ENCODE measurements at regions not wholly inside any gene's neighbourhood (a gene's known extent, or its start where the extent isn't known, plus 50 kb on each side); places are given as distances from the start of the nearest gene placed in this dataset.

GRCh38 chr3:106018929-106019550, 150.2 kb upstream of the CBLB start (continued):
- TF ChIP-seq MXI1 (IDR thresholded peaks at IDR 0.05; ENCODE audit: low read depth, low read length) (no peak), EP300 (IDR thresholded peaks at IDR 0.05; ENCODE audit: borderline replicate concordance in 1 of 2, low read depth in 1 of 2, low read length in 1 of 2) (no peak), JUND (IDR thresholded peaks at IDR 0.05) (no peak), GATA2 (CRISPR knock-in tag; IDR thresholded peaks at IDR 0.05) (no peak)
- TF ChIP-seq, protein P1, sequence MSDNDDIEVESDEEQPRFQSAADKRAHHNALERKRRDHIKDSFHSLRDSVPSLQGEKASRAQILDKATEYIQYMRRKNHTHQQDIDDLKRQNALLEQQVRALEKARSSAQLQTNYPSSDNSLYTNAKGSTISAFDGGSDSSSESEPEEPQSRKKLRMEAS (IDR thresholded peaks at IDR 0.05; ENCODE audit: low read depth): no peak

- H4K20me1 ChIP-seq (ENCODE audit: insufficient read depth): no peaks in the 10 kb centered on the region
- no peaks in the 10 kb centered on the region; the same call in 1 of the 2 replicates for H3K79me2 ChIP-seq (ENCODE audit: insufficient read depth)
- H3K4me2 ChIP-seq: no peak overlapping the region
- CTCF ChIA-PET: no interaction called here
- peaks cover 8% of the 10 kb centered on the region for H3F3A ChIP-seq (replicated peaks; ENCODE audit: insufficient read depth)
- H3K9me3 ChIP-seq: no peaks in the 10 kb centered on the region
- TF ChIP-seq YY1 (IDR thresholded peaks at IDR 0.05; ENCODE audit: low read depth) (no peak), MEF2A (IDR thresholded peaks at IDR 0.05; ENCODE audit: borderline replicate concordance, low read depth) (no peak), SIN3A (IDR thresholded peaks at IDR 0.05; ENCODE audit: borderline replicate concordance, low read depth, low read length) (no peak), GATA2 (CRISPR knock-in tag; IDR thresholded peaks at IDR 0.05) (no peak)
- TF ChIP-seq, protein P2, sequence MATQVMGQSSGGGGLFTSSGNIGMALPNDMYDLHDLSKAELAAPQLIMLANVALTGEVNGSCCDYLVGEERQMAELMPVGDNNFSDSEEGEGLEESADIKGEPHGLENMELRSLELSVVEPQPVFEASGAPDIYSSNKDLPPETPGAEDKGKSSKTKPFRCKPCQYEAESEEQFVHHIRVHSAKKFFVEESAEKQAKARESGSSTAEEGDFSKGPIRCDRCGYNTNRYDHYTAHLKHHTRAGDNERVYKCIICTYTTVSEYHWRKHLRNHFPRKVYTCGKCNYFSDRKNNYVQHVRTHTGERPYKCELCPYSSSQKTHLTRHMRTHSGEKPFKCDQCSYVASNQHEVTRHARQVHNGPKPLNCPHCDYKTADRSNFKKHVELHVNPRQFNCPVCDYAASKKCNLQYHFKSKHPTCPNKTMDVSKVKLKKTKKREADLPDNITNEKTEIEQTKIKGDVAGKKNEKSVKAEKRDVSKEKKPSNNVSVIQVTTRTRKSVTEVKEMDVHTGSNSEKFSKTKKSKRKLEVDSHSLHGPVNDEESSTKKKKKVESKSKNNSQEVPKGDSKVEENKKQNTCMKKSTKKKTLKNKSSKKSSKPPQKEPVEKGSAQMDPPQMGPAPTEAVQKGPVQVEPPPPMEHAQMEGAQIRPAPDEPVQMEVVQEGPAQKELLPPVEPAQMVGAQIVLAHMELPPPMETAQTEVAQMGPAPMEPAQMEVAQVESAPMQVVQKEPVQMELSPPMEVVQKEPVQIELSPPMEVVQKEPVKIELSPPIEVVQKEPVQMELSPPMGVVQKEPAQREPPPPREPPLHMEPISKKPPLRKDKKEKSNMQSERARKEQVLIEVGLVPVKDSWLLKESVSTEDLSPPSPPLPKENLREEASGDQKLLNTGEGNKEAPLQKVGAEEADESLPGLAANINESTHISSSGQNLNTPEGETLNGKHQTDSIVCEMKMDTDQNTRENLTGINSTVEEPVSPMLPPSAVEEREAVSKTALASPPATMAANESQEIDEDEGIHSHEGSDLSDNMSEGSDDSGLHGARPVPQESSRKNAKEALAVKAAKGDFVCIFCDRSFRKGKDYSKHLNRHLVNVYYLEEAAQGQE (IDR thresholded peaks at IDR 0.05; ENCODE audit: low read depth, low read length): no peak
- TF ChIP-seq, protein P3, sequence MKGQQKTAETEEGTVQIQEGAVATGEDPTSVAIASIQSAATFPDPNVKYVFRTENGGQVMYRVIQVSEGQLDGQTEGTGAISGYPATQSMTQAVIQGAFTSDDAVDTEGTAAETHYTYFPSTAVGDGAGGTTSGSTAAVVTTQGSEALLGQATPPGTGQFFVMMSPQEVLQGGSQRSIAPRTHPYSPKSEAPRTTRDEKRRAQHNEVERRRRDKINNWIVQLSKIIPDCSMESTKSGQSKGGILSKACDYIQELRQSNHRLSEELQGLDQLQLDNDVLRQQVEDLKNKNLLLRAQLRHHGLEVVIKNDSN (IDR thresholded peaks at IDR 0.05; ENCODE audit: borderline replicate concordance, low read depth): no peak
- no peaks in the 10 kb centered on the region; a peak in 2 of 4 replicates for H3K4me1 ChIP-seq (ENCODE audit: control insufficient read depth in 1 of 2, insufficient read depth in 2 of 2, low read depth in 1 of 2, low read length in 1 of 2)
- H3K9me2 ChIP-seq: no peaks in the 10 kb centered on the region
- no peak overlapping the region for H2AFZ ChIP-seq (ENCODE audit: low read depth)
- no peak overlapping the region for H3K27ac ChIP-seq (ENCODE audit: low read depth in 2 of 2, low read length in 1 of 2)
- WGBS (ENCODE audit: low lambda C conversion rate): 97% methylated on average over 5 of the region's 5 CpGs
- H3K9ac ChIP-seq: no peak overlapping the region
- no peak for DNase-seq
- POLR2A ChIA-PET: no interaction called here
- H3K36me3 ChIP-seq (replicated peaks in 1 of 2; ENCODE audit: control insufficient read depth in 1 of 2, insufficient read depth in 2 of 2, low read length in 1 of 2): no peaks in the 10 kb centered on the region
- no peaks in the 10 kb centered on the region for H3K27me3 ChIP-seq (ENCODE audit: insufficient read depth)
- H3K4me3 ChIP-seq (ENCODE audit: low read depth in 2 of 2, low read length in 1 of 2): no peak overlapping the region
Observed at GRCh38 chr3:106022913-106023312, 154.1 kb upstream of the CBLB start.

All from SK-N-SH (cell line).